DMS153 treated with DMSO at 0.1 percent for 48 hours (cell line): ENCODE measurements at regions not wholly inside any gene's neighbourhood (a gene's known extent, or its start where the extent isn't known, plus 50 kb on each side); places are given as distances from the start of the nearest gene placed in this dataset.
"Not testable (repeated sequence)": the region's sequence is repeated elsewhere in the genome, so short reads cannot be mapped to it uniquely, and the experiment has no call there.

Experiments
- DNase-seq: peaks from one replicate; lab custom pipeline; 2025; ENCODE audit not compliant: unreplicated experiment; lab: John Stamatoyannopoulos, UW

GRCh38 chr1:111063595-111063994 is 76.3 kb downstream of the DRAM2 start:
- no peak for DNase-seq

GRCh38 chr1:111062624-111063023 is 77.3 kb downstream of the DRAM2 start:
- DNase-seq: no peak

GRCh38 chr1:111062081-111062480 is 77.8 kb downstream of the DRAM2 start:
- no peak for DNase-seq

GRCh38 chr1:111054656-111055055 is 85.2 kb downstream of the DRAM2 start:
- DNase-seq: no peak

- DNase-seq: no peak
Measured at GRCh38 chr1:111052246-111052645, 87.6 kb downstream of the DRAM2 start.

- not testable (repeated sequence) for DNase-seq
Measured at GRCh38 chr1:111048253-111048652, 84.5 kb upstream of the LRIF1 start.

GRCh38 chr1:111045033-111045722 is 81.5 kb upstream of the LRIF1 start:
- no peak for DNase-seq

GRCh38 chr1:111032295-111032897 is 68.7 kb upstream of the LRIF1 start:
- DNase-seq: peak; percentile 35

GRCh38 chr1:111030590-111030989 is 66.9 kb upstream of the LRIF1 start:
- DNase-seq: peak; percentile 38

GRCh38 chr1:111025109-111025508 is 61.4 kb upstream of the LRIF1 start:
- no peak for DNase-seq

- no peak for DNase-seq
Measured at GRCh38 chr1:111015222-111015621, 51.5 kb upstream of the LRIF1 start.
